ENCODE measurements at regions not wholly inside any gene's neighbourhood (a gene's known extent, or its start where the extent isn't known, plus 50 kb on each side); places are given as distances from the start of the nearest gene placed in this dataset.

- no peak for DNase-seq (ENCODE audit: low read depth, low spot score)
- Histone ChIP-seq H3K9ac (ENCODE audit: insufficient read length, low read depth) (no peak overlapping the region), H3K27me3 (ENCODE audit: insufficient read depth, insufficient read length) (no peaks in the 10 kb centered on the region), H3K4me1 (ENCODE audit: insufficient read depth, insufficient read length) (no peaks in the 10 kb centered on the region), H3K9me3 (ENCODE audit: insufficient read depth, low read length) (no peaks in the 10 kb centered on the region), H3K36me3 (ENCODE audit: insufficient read depth, insufficient read length, low read length) (no peaks in the 10 kb centered on the region), H3K4me3 (ENCODE audit: insufficient read length, low read depth) (no peak overlapping the region)
- TF ChIP-seq ZNF274 (IDR thresholded peaks at IDR 0.05; ENCODE audit: low read depth, low read length) (no peak), SUZ12 (IDR thresholded peaks at IDR 0.05; ENCODE audit: extremely low read depth, insufficient read depth, insufficient read length) (no peak), YY1 (IDR thresholded peaks at IDR 0.05; ENCODE audit: insufficient read depth, insufficient read length) (no peak)
These were observed 119.7 kb upstream of the ELL2 start for GRCh38 chr5:96081276-96081858.

GRCh38 chr5:96080557-96080956 lies 118.9 kb upstream of the ELL2 start:
- H3K36me3 ChIP-seq (ENCODE audit: insufficient read depth, insufficient read length, low read length): no peaks in the 10 kb centered on the region
- no peaks in the 10 kb centered on the region for H3K9me3 ChIP-seq (ENCODE audit: insufficient read depth, low read length)
- no peaks in the 10 kb centered on the region for H3K27me3 ChIP-seq (ENCODE audit: insufficient read depth, insufficient read length)
- no peak overlapping the region for H3K9ac ChIP-seq (ENCODE audit: insufficient read length, low read depth)
- H3K4me1 ChIP-seq (ENCODE audit: insufficient read depth, insufficient read length): no peaks in the 10 kb centered on the region
- DNase-seq (ENCODE audit: low read depth, low spot score): no peak
- TF ChIP-seq ZNF274 (IDR thresholded peaks at IDR 0.05; ENCODE audit: low read depth, low read length) (no peak), YY1 (IDR thresholded peaks at IDR 0.05; ENCODE audit: insufficient read depth, insufficient read length) (no peak), SUZ12 (IDR thresholded peaks at IDR 0.05; ENCODE audit: extremely low read depth, insufficient read depth, insufficient read length) (no peak)
- H3K4me3 ChIP-seq (ENCODE audit: insufficient read length, low read depth): no peak overlapping the region

GRCh38 chr5:96079962-96080361 lies 118.3 kb upstream of the ELL2 start:
- DNase-seq (ENCODE audit: low read depth, low spot score): no peak
- Histone ChIP-seq H3K4me3 (ENCODE audit: insufficient read length, low read depth) (no peak overlapping the region), H3K9me3 (ENCODE audit: insufficient read depth, low read length) (no peaks in the 10 kb centered on the region), H3K9ac (ENCODE audit: insufficient read length, low read depth) (no peak overlapping the region), H3K4me1 (ENCODE audit: insufficient read depth, insufficient read length) (no peaks in the 10 kb centered on the region), H3K27me3 (ENCODE audit: insufficient read depth, insufficient read length) (no peaks in the 10 kb centered on the region), H3K36me3 (ENCODE audit: insufficient read depth, insufficient read length, low read length) (no peaks in the 10 kb centered on the region)
- TF ChIP-seq YY1 (IDR thresholded peaks at IDR 0.05; ENCODE audit: insufficient read depth, insufficient read length) (no peak), SUZ12 (IDR thresholded peaks at IDR 0.05; ENCODE audit: extremely low read depth, insufficient read depth, insufficient read length) (no peak), ZNF274 (IDR thresholded peaks at IDR 0.05; ENCODE audit: low read depth, low read length) (no peak)

- no peak for TF ChIP-seq SUZ12 (IDR thresholded peaks at IDR 0.05; ENCODE audit: extremely low read depth, insufficient read depth, insufficient read length)
- TF ChIP-seq YY1 (IDR thresholded peaks at IDR 0.05; ENCODE audit: insufficient read depth, insufficient read length): no peak
- no peak for TF ChIP-seq ZNF274 (IDR thresholded peaks at IDR 0.05; ENCODE audit: low read depth, low read length)
- H3K4me1 ChIP-seq (ENCODE audit: insufficient read depth, insufficient read length): no peaks in the 10 kb centered on the region
- H3K9ac ChIP-seq (ENCODE audit: insufficient read length, low read depth): no peak overlapping the region
- no peaks in the 10 kb centered on the region for H3K9me3 ChIP-seq (ENCODE audit: insufficient read depth, low read length)
- H3K36me3 ChIP-seq (ENCODE audit: insufficient read depth, insufficient read length, low read length): no peaks in the 10 kb centered on the region
- no peak overlapping the region for H3K4me3 ChIP-seq (ENCODE audit: insufficient read length, low read depth)
- DNase-seq (ENCODE audit: low read depth, low spot score): no peak
- H3K27me3 ChIP-seq (ENCODE audit: insufficient read depth, insufficient read length): no peaks in the 10 kb centered on the region
These were observed 117.4 kb upstream of the ELL2 start for GRCh38 chr5:96079075-96079474.

GRCh38 chr5:96076451-96076850 lies 114.8 kb upstream of the ELL2 start:
- TF ChIP-seq ZNF274 (IDR thresholded peaks at IDR 0.05; ENCODE audit: low read depth, low read length): no peak
- no peaks in the 10 kb centered on the region for H3K4me1 ChIP-seq (ENCODE audit: insufficient read depth, insufficient read length)

GRCh38 chr5:96075579-96076289 lies 114.1 kb upstream of the ELL2 start:
- DNase-seq (ENCODE audit: low read depth, low spot score): no peak
- H3K27me3 ChIP-seq (ENCODE audit: insufficient read depth, insufficient read length): no peaks in the 10 kb centered on the region
- H3K9me3 ChIP-seq (ENCODE audit: insufficient read depth, low read length): no peaks in the 10 kb centered on the region
- no peaks in the 10 kb centered on the region for H3K36me3 ChIP-seq (ENCODE audit: insufficient read depth, insufficient read length, low read length)
- H3K4me1 ChIP-seq (ENCODE audit: insufficient read depth, insufficient read length): no peaks in the 10 kb centered on the region
- no peak overlapping the region for H3K9ac ChIP-seq (ENCODE audit: insufficient read length, low read depth)
- no peak overlapping the region for H3K4me3 ChIP-seq (ENCODE audit: insufficient read length, low read depth)
- no peak for TF ChIP-seq SUZ12 (IDR thresholded peaks at IDR 0.05; ENCODE audit: extremely low read depth, insufficient read depth, insufficient read length)

More at GRCh38 chr5:96076451-96076850, 114.8 kb upstream of the ELL2 start:
- Histone ChIP-seq H3K9ac (ENCODE audit: insufficient read length, low read depth) (no peak overlapping the region), H3K4me3 (ENCODE audit: insufficient read length, low read depth) (no peak overlapping the region), H3K9me3 (ENCODE audit: insufficient read depth, low read length) (no peaks in the 10 kb centered on the region), H3K27me3 (ENCODE audit: insufficient read depth, insufficient read length) (no peaks in the 10 kb centered on the region), H3K36me3 (ENCODE audit: insufficient read depth, insufficient read length, low read length) (no peaks in the 10 kb centered on the region)
- no peak for DNase-seq (ENCODE audit: low read depth, low spot score)

GRCh38 chr5:96074870-96075269 lies 113.2 kb upstream of the ELL2 start:
- no peak overlapping the region for H3K4me3 ChIP-seq (ENCODE audit: insufficient read length, low read depth)
- no peak overlapping the region for H3K9ac ChIP-seq (ENCODE audit: insufficient read length, low read depth)
- H3K4me1 ChIP-seq (ENCODE audit: insufficient read depth, insufficient read length): no peaks in the 10 kb centered on the region
- no peaks in the 10 kb centered on the region for H3K36me3 ChIP-seq (ENCODE audit: insufficient read depth, insufficient read length, low read length)
- TF ChIP-seq ZNF274 (IDR thresholded peaks at IDR 0.05; ENCODE audit: low read depth, low read length) (no peak), YY1 (IDR thresholded peaks at IDR 0.05; ENCODE audit: insufficient read depth, insufficient read length) (no peak), SUZ12 (IDR thresholded peaks at IDR 0.05; ENCODE audit: extremely low read depth, insufficient read depth, insufficient read length) (no peak)
- no peaks in the 10 kb centered on the region for H3K27me3 ChIP-seq (ENCODE audit: insufficient read depth, insufficient read length)
- DNase-seq (ENCODE audit: low read depth, low spot score): no peak
- H3K9me3 ChIP-seq (ENCODE audit: insufficient read depth, low read length): no peaks in the 10 kb centered on the region
